Esophagus squamous epithelium (tissue), 5 donors: ENCODE measurements at regions not wholly inside any gene's neighbourhood (a gene's known extent, or its start where the extent isn't known, plus 50 kb on each side); places are given as distances from the start of the nearest gene placed in this dataset.
A peak's percentile ranks its signal among the peaks of the same experiment; 100 is the strongest.

Source experiments
- DNase-seq: peaks from one replicate; lab custom pipeline; 2025; lab: John Stamatoyannopoulos, UW
- H3K27ac ChIP-seq, 4 donors: fragments of 200-600 bp; sonication (generic); one replicate each; pipeline ENCODE4 v1.5.1; 2016 to 2019; ENCODE audit warnings: mild to moderate bottlenecking in 1 of 4
- H3K27me3 ChIP-seq, 4 donors: fragments of 200-600 bp; sonication (generic); 1 replicate in 3 of 4; 2 replicates in 1 of 4; pipeline versions ENCODE4 v1.5.1 to v1.6.0; 2017 to 2021; ENCODE audit warnings: antibody characterized with exemption in 1 of 4
- H3K36me3 ChIP-seq, 3 donors: fragments of 200-600 bp; sonication (generic); one replicate each; pipeline ENCODE4 v1.5.1; 2016 to 2019
- H3K4me1 ChIP-seq, 3 donors: fragments of 200-600 bp; sonication (generic); one replicate each; pipeline ENCODE4 v1.5.1; 2017 to 2019
- H3K4me3 ChIP-seq, 4 donors: fragments of 200-600 bp; sonication (generic); 1 replicate in 3 of 4; 2 replicates in 1 of 4; pipeline ENCODE4 v1.5.1; 2016 to 2019; ENCODE audit warnings: mild to moderate bottlenecking in 2 of 4, moderate library complexity in 1 of 4
- H3K9me3 ChIP-seq, 3 donors: fragments of 200-600 bp; sonication (generic); one replicate each; pipeline ENCODE4 v1.5.1; 2016 to 2019
- CTCF ChIP-seq, 6 experiments: fragments of 450-650 bp in 4 of 6; fragments of 200-600 bp in 2 of 6; sonication (generic) in 2 of 6; IDR thresholded peaks; one replicate each; pipeline ENCODE4 v1.5.1; 2016 to 2019; ENCODE audit warnings: antibody characterized with exemption in 6 of 6, mild to moderate bottlenecking in 4 of 6, moderate library complexity in 4 of 6
- POLR2A ChIP-seq, 4 donors: fragments of 450-650 bp; IDR thresholded peaks; one replicate each; pipeline ENCODE4 v1.6.1; 2017; ENCODE audit warnings: antibody characterized with exemption in 4 of 4, mild to moderate bottlenecking in 4 of 4, moderate library complexity in 3 of 4
- WGBS, 2 donors: methylation state at CpG; one replicate each; pipeline ENCODE4 v1.1.5; 2018; 5-methylcytosine and 5-hydroxymethylcytosine counted together
- intact Hi-C: fragments of 100-400 bp; cut with DNase I; formaldehyde crosslinking; loops from one replicate; pipeline ENCODE4 v1.15.0; 2022
- donor health status: DM: yes; HTN: yes; CAD: no.

GRCh38 chr10:78968300-78968942 lies 100.3 kb upstream of the ZMIZ1 start:
- DNase-seq, result no peak
- no peaks in the 10 kb centered on the region for H3K36me3 ChIP-seq
- H3K27ac ChIP-seq, result no peak overlapping the region
- TF ChIP-seq CTCF (IDR thresholded peaks at IDR 0.05) (no peak), POLR2A (IDR thresholded peaks at IDR 0.05) (no peak)
- intact Hi-C loops, result no loop called here
- H3K4me1 ChIP-seq, result peaks cover 32 to 58% (median 38%) of the 10 kb centered on the region in 3 donors
- H3K27me3 ChIP-seq, result no peaks in the 10 kb centered on the region
- 82 to 95% methylated on average over 8 to 9 of the region's 9 CpGs for WGBS, 2 donors
- H3K4me3 ChIP-seq, result no peak overlapping the region
- no peaks in the 10 kb centered on the region for H3K9me3 ChIP-seq

- intact Hi-C loops, result no loop called here
- TF ChIP-seq CTCF (IDR thresholded peaks at IDR 0.05) (no peak), POLR2A (IDR thresholded peaks at IDR 0.05) (no peak)
Observed at GRCh38 chr10:78968943-78969342, 99.8 kb upstream of the ZMIZ1 start.

GRCh38 chr10:78969719-78970118 lies 99.0 kb upstream of the ZMIZ1 start:
- no peak for TF ChIP-seq POLR2A (IDR thresholded peaks at IDR 0.05)
- no peak for TF ChIP-seq CTCF (IDR thresholded peaks at IDR 0.05)
- Histone ChIP-seq H3K27me3 (no peaks in the 10 kb centered on the region), H3K4me1 (peaks cover 29 to 55% (median 36%) of the 10 kb centered on the region in 3 donors), H3K27ac (peak overlapping the region in 1 of 4 donors; percentile 17), H3K9me3 (no peaks in the 10 kb centered on the region), H3K36me3 (no peaks in the 10 kb centered on the region), H3K4me3 (no peak overlapping the region)
- WGBS, 2 donors, result 76 to 90% methylated on average over 6 to 9 of the region's 10 CpGs
- intact Hi-C loops, result loop anchor here (5.0 kb wide), 1 partner anchor 98 kb away; the partner anchor contains the start of gene ZMIZ1
- no peak for DNase-seq

More at GRCh38 chr10:78968943-78969342, 99.8 kb upstream of the ZMIZ1 start:
- Histone ChIP-seq H3K27ac (no peak overlapping the region), H3K36me3 (no peaks in the 10 kb centered on the region), H3K4me1 (peaks cover 27 to 55% (median 34%) of the 10 kb centered on the region in 3 donors), H3K4me3 (no peak overlapping the region), H3K9me3 (no peaks in the 10 kb centered on the region), H3K27me3 (no peaks in the 10 kb centered on the region)
- 73 to 78% methylated on average over 3 of the region's 3 CpGs for WGBS, 2 donors
- DNase-seq, result no peak

GRCh38 chr10:78970261-78970660 lies 98.5 kb upstream of the ZMIZ1 start:
- no peak overlapping the region for H3K4me3 ChIP-seq
- no peak overlapping the region for H3K27ac ChIP-seq
- intact Hi-C loops, result loop anchor here (5.0 kb wide), 1 partner anchor 97 kb away; the partner anchor contains the start of gene ZMIZ1
- TF ChIP-seq POLR2A (IDR thresholded peaks at IDR 0.05) (no peak), CTCF (IDR thresholded peaks at IDR 0.05) (no peak)
- no peaks in the 10 kb centered on the region for H3K9me3 ChIP-seq
- WGBS, 2 donors, result 86 to 87% methylated on average over 9 to 10 of the region's 10 CpGs
- no peaks in the 10 kb centered on the region for H3K36me3 ChIP-seq
- no peaks in the 10 kb centered on the region for H3K27me3 ChIP-seq
- H3K4me1 ChIP-seq, result peaks cover 29 to 55% (median 33%) of the 10 kb centered on the region in 3 donors
- DNase-seq, result no peak

GRCh38 chr10:78971094-78971682 lies 97.6 kb upstream of the ZMIZ1 start:
- DNase-seq, result no peak
- Histone ChIP-seq H3K27me3 (no peaks in the 10 kb centered on the region), H3K36me3 (no peaks in the 10 kb centered on the region), H3K9me3 (no peaks in the 10 kb centered on the region), H3K4me3 (no peak overlapping the region), H3K27ac (peak overlapping the region in 2 of 4 donors; percentile 93 to 95), H3K4me1 (peaks cover 27 to 47% (median 28%) of the 10 kb centered on the region in 3 donors)
- no peak for TF ChIP-seq POLR2A (IDR thresholded peaks at IDR 0.05)
- TF ChIP-seq CTCF (IDR thresholded peaks at IDR 0.05), result no peak
- intact Hi-C loops, result loop anchor here (5.0 kb wide), 1 partner anchor 96 kb away; the partner anchor contains the start of gene ZMIZ1
- 83 to 97% methylated on average over 4 to 5 of the region's 5 CpGs for WGBS, 2 donors
